HG02884 (cell line): ENCODE measurements at regions not wholly inside any gene's neighbourhood (a gene's known extent, or its start where the extent isn't known, plus 50 kb on each side); places are given as distances from the start of the nearest gene placed in this dataset.
"Not testable (repeated sequence)": the region's sequence is repeated elsewhere in the genome, so short reads cannot be mapped to it uniquely, and the experiment has no call there.

Source experiments
- ATAC-seq: cut with Tn5 transposase; IDR thresholded peaks from one replicate; pipeline ENCODE4 v1.9.1; 2021; ENCODE audit warnings: mild to moderate bottlenecking, moderate library complexity; ENCODE audit not compliant: unreplicated experiment

GRCh38 chr20:40955326-40955725, 73.3 kb upstream of the TOP1 start:
- no peak for ATAC-seq

- not testable (repeated sequence) for ATAC-seq
These were observed 72.8 kb upstream of the TOP1 start for GRCh38 chr20:40955826-40956225.

- ATAC-seq, result no peak
These were observed 71.9 kb upstream of the TOP1 start for GRCh38 chr20:40956542-40957264.

- ATAC-seq, result no peak
These were observed 71.3 kb upstream of the TOP1 start for GRCh38 chr20:40957265-40957760.

GRCh38 chr20:40958598-40958997, 70.0 kb upstream of the TOP1 start:
- ATAC-seq, result no peak

GRCh38 chr20:40959325-40960092, 69.1 kb upstream of the TOP1 start:
- ATAC-seq, result no peak

GRCh38 chr20:40960101-40960500, 68.5 kb upstream of the TOP1 start:
- ATAC-seq, result no peak

- no peak for ATAC-seq
These were observed 68.1 kb upstream of the TOP1 start for GRCh38 chr20:40960521-40960956.

GRCh38 chr20:40961176-40961575, 67.4 kb upstream of the TOP1 start:
- no peak for ATAC-seq

- ATAC-seq, result no peak
These were observed 66.7 kb upstream of the TOP1 start for GRCh38 chr20:40961686-40962640.

- peak; percentile 63 for ATAC-seq
These were observed 65.7 kb upstream of the TOP1 start for GRCh38 chr20:40962733-40963504.

- no peak for ATAC-seq
These were observed 65.1 kb upstream of the TOP1 start for GRCh38 chr20:40963505-40963845.

- no peak for ATAC-seq
These were observed 63.0 kb upstream of the TOP1 start for GRCh38 chr20:40965671-40966070.

GRCh38 chr20:40966103-40966502, 62.5 kb upstream of the TOP1 start:
- ATAC-seq, result no peak

- ATAC-seq, result no peak
These were observed 62.0 kb upstream of the TOP1 start for GRCh38 chr20:40966516-40967185.

GRCh38 chr20:40967700-40968099, 60.9 kb upstream of the TOP1 start:
- no peak for ATAC-seq

GRCh38 chr20:40968816-40969562, 59.6 kb upstream of the TOP1 start:
- peak; percentile 62 for ATAC-seq

- ATAC-seq, result no peak
These were observed 58.4 kb upstream of the TOP1 start for GRCh38 chr20:40970218-40970617.

- ATAC-seq, result no peak
These were observed 51.4 kb upstream of the TOP1 start for GRCh38 chr20:40977218-40977617.
